IMR-90 (cell line): ENCODE measurements at regions not wholly inside any gene's neighbourhood (a gene's known extent, or its start where the extent isn't known, plus 50 kb on each side); places are given as distances from the start of the nearest gene placed in this dataset.

ENCODE experiments used
- ATAC-seq: fragments of 200-7000 bp; cut with Tn5 transposase; 2 replicates; pipeline ENCODE4 v1.9.1; 2020; ENCODE audit warnings: low read depth, mild to moderate bottlenecking, moderate library complexity
- BruUV-seq: library from RNA; stranded (reverse); fragments of 400-500 nt; replicated peaks from 2 replicates; lab custom pipeline; 2021; lab: Mats Ljungman, UMichigan
- CTCF ChIA-PET: fragments of 300-600 bp; formaldehyde crosslinking; extraction: SDS; loops from one replicate; lab custom pipeline; 2021; ENCODE audit warnings: antibody characterized with exemption; lab: Yijun Ruan, JAX
- POLR2A ChIA-PET: fragments of 300-600 bp; sonication (Branson Sonifier 250); formaldehyde crosslinking; loops from one replicate; lab custom pipeline; 2022; ENCODE audit warnings: antibody characterized with exemption; ENCODE audit not compliant: unreplicated experiment; lab: Charles Lee
- DNase-seq: peaks from one replicate; pipeline ENCODE4 v3.0.0; 2013
- H2AFZ ChIP-seq: replicated peaks from 2 replicates; pipeline ENCODE3; 2013; ENCODE audit warnings: low read length, mild to moderate bottlenecking; ENCODE audit not compliant: poor library complexity
- H2AK5ac ChIP-seq: 2 replicates; pipeline ENCODE4 v1.6.1; 2013; ENCODE audit warnings: low read depth, low read length, inconsistent platforms
- H2AK9ac ChIP-seq: replicated peaks from 2 replicates; pipeline ENCODE3; 2013; ENCODE audit warnings: mild to moderate bottlenecking, low read depth, low read length, moderate library complexity; ENCODE audit not compliant: poor library complexity
- H2BK120ac ChIP-seq: 2 replicates; pipeline ENCODE4 v1.6.1; 2013; ENCODE audit warnings: low read depth, low read length, inconsistent platforms
- H2BK15ac ChIP-seq: 3 replicates; pipeline ENCODE4 v1.6.1; 2013; ENCODE audit warnings: low read depth, low read length, inconsistent platforms
- H2BK20ac ChIP-seq: 2 replicates; pipeline ENCODE4 v1.6.1; 2013; ENCODE audit warnings: low read depth, mild to moderate bottlenecking, inconsistent platforms, low read length, moderate library complexity
- H2BK5ac ChIP-seq: 2 replicates; pipeline ENCODE4 v1.6.1; 2013; ENCODE audit warnings: mild to moderate bottlenecking, low read depth, low read length, inconsistent platforms; ENCODE audit not compliant: poor library complexity, severe bottlenecking
- H3K14ac ChIP-seq: replicated peaks from 2 replicates; pipeline ENCODE4 v1.6.1; 2013; ENCODE audit warnings: low read depth, low read length, inconsistent platforms
- H3K18ac ChIP-seq: 2 replicates; pipeline ENCODE4 v1.6.1; 2013; ENCODE audit warnings: low read depth, low read length, control low read depth
- H3K23ac ChIP-seq: 2 replicates; pipeline ENCODE4 v1.6.1; 2013; ENCODE audit warnings: low read depth, low read length, inconsistent platforms
- H3K27ac ChIP-seq: 2 replicates; pipeline ENCODE4 v1.5.1; 2013; ENCODE audit warnings: mild to moderate bottlenecking, control low read depth, low read length; ENCODE audit not compliant: insufficient read depth
- H3K27me3 ChIP-seq: 2 replicates; pipeline ENCODE4 v1.6.1; 2013; ENCODE audit warnings: low read length; ENCODE audit not compliant: control insufficient read depth, insufficient read depth
- H3K36me3 ChIP-seq: 2 replicates; pipeline ENCODE4 v1.6.1; 2013; ENCODE audit warnings: low read length, mixed read lengths; ENCODE audit not compliant: control insufficient read depth, insufficient read depth
- H3K4ac ChIP-seq: 2 replicates; pipeline ENCODE4 v1.6.1; 2013; ENCODE audit warnings: low read depth, low read length, inconsistent platforms
- H3K4me1 ChIP-seq: 2 replicates; pipeline ENCODE4 v1.6.1; 2013; ENCODE audit warnings: low read length, mixed read lengths; ENCODE audit not compliant: control insufficient read depth, insufficient read depth
- H3K4me2 ChIP-seq: 2 replicates; pipeline ENCODE4 v1.6.1; 2013; ENCODE audit warnings: low read depth, mild to moderate bottlenecking, control low read depth, low read length, moderate library complexity
- H3K4me3 ChIP-seq: 2 replicates; pipeline ENCODE4 v1.5.1; 2013; ENCODE audit warnings: low read depth, mild to moderate bottlenecking, control low read depth, low read length, moderate library complexity; ENCODE audit not compliant: insufficient read depth
- H3K56ac ChIP-seq: 2 replicates; pipeline ENCODE4 v1.6.1; 2013; ENCODE audit warnings: low read length, inconsistent platforms; ENCODE audit not compliant: insufficient read depth; ENCODE audit errors: extremely low read depth
- H3K79me1 ChIP-seq, 2 experiments: 2 replicates each; pipeline ENCODE4 v1.6.1; 2013; ENCODE audit warnings: low read length in 2 of 2, inconsistent platforms in 1 of 2, low read depth in 1 of 2
- H3K9ac ChIP-seq: 2 replicates; pipeline ENCODE4 v1.6.1; 2013; ENCODE audit warnings: low read depth, low read length, control low read depth
- H3K9me1 ChIP-seq: 2 replicates; pipeline ENCODE4 v1.6.1; 2013; ENCODE audit warnings: low read length, inconsistent platforms; ENCODE audit not compliant: insufficient read depth
- H3K9me3 ChIP-seq: 2 replicates; pipeline ENCODE4 v1.6.1; 2013; ENCODE audit warnings: low read length; ENCODE audit not compliant: control insufficient read depth, insufficient read depth
- H4K20me1 ChIP-seq: 2 replicates; pipeline ENCODE4 v1.6.1; 2013; ENCODE audit warnings: low read length, inconsistent platforms; ENCODE audit not compliant: insufficient read depth
- H4K5ac ChIP-seq: 2 replicates; pipeline ENCODE4 v1.6.1; 2013; ENCODE audit warnings: mild to moderate bottlenecking, low read depth, low read length, control low read depth
- H4K8ac ChIP-seq, 2 experiments: 2 replicates each; pipeline ENCODE4 v1.6.1; 2013; ENCODE audit warnings: low read depth in 2 of 2, low read length in 2 of 2, control low read depth in 1 of 2, inconsistent platforms in 1 of 2
- H4K91ac ChIP-seq: 2 replicates; pipeline ENCODE4 v1.6.1; 2013; ENCODE audit warnings: low read depth, low read length, inconsistent platforms; ENCODE audit not compliant: insufficient read depth
- BHLHE40 ChIP-seq: fragments of 150-350 bp; IDR thresholded peaks from 2 replicates; pipeline ENCODE4 v1.6.1; 2016; ENCODE audit warnings: mild to moderate bottlenecking, low read depth, low read length
- CEBPB ChIP-seq: IDR thresholded peaks from 2 replicates; pipeline ENCODE4 v1.6.1; 2012; ENCODE audit warnings: low read depth, low read length, improper control_type of control experiment
- CHD1 ChIP-seq: IDR thresholded peaks from 2 replicates; pipeline ENCODE4 v1.6.1; 2012; ENCODE audit warnings: low read depth, low read length, improper control_type of control experiment
- FOS ChIP-seq: fragments of 150-350 bp; IDR thresholded peaks from 2 replicates; pipeline ENCODE4 v1.6.1; 2016; ENCODE audit warnings: low read depth, low read length
- MAFK ChIP-seq: IDR thresholded peaks from 2 replicates; pipeline ENCODE4 v1.6.1; 2012; ENCODE audit warnings: low read depth, low read length, improper control_type of control experiment
- MAZ ChIP-seq: IDR thresholded peaks from 2 replicates; pipeline ENCODE4 v1.6.1; 2012; ENCODE audit warnings: low read depth, mild to moderate bottlenecking, low read length, improper control_type of control experiment, moderate library complexity, borderline replicate concordance
- MXI1 ChIP-seq: IDR thresholded peaks from 2 replicates; pipeline ENCODE4 v1.6.1; 2012; ENCODE audit warnings: low read depth, mild to moderate bottlenecking, low read length, moderate library complexity, borderline replicate concordance
- POLR2A ChIP-seq: IDR thresholded peaks from 2 replicates; pipeline ENCODE4 v1.6.1; 2012; ENCODE audit warnings: mild to moderate bottlenecking, low read depth, low read length
- RAD21 ChIP-seq: IDR thresholded peaks from 2 replicates; pipeline ENCODE4 v1.6.1; 2012; ENCODE audit warnings: low read length, improper control_type of control experiment
- RCOR1 ChIP-seq: IDR thresholded peaks from 2 replicates; pipeline ENCODE4 v1.6.1; 2012; ENCODE audit warnings: mild to moderate bottlenecking, low read length, improper control_type of control experiment; ENCODE audit not compliant: insufficient replicate concordance
- RFX5 ChIP-seq: IDR thresholded peaks from 2 replicates; pipeline ENCODE4 v1.8.0; 2012; ENCODE audit warnings: low read depth, mild to moderate bottlenecking, low read length, moderate library complexity
- SMC3 ChIP-seq: fragments of 150-350 bp; IDR thresholded peaks from 2 replicates; pipeline ENCODE4 v1.6.1; 2016; ENCODE audit warnings: low read depth, mild to moderate bottlenecking, antibody characterized with exemption, low read length, moderate library complexity
- WGBS, 2 experiments: methylation state at CpG; one replicate each; pipeline versions ENCODE4 v1.1.5 to v1.1.7; 2013; ENCODE audit warnings: missing lambda C conversion rate in 2 of 2; ENCODE audit not compliant: insufficient read length in 1 of 2; ENCODE audit errors: extremely low coverage in 2 of 2; 5-methylcytosine and 5-hydroxymethylcytosine counted together
- dilution Hi-C: fragments of 300-500 bp; cut with HindIII; formaldehyde crosslinking; loops from one replicate; pipeline ENCODE4 v1.14.3; 2018; ENCODE audit warnings: low sequenced_read_pairs; ENCODE audit not compliant: unreplicated experiment
- in situ Hi-C: fragments of 300-500 bp; cut with MboI; formaldehyde crosslinking; loops from 3 replicates; pipeline ENCODE4 v1.14.3; 2019; ENCODE audit warnings: low sequenced_read_pairs, inconsistent platforms, mixed read lengths
- intact Hi-C: fragments of 100-400 bp; cut with micrococcal nuclease; formaldehyde crosslinking; loops from 2 replicates; pipeline ENCODE4 v1.10.0; 2022
- TF ChIP-seq, protein P1 (sequence below): fragments of 150-350 bp; IDR thresholded peaks from 2 replicates; pipeline ENCODE4 v1.6.1; 2016; ENCODE audit warnings: low read depth, mild to moderate bottlenecking, low read length, moderate library complexity, borderline replicate concordance
- TF ChIP-seq, protein P2 (sequence below): fragments of 150-350 bp; IDR thresholded peaks from 2 replicates; pipeline ENCODE4 v1.6.1; 2017; ENCODE audit warnings: mild to moderate bottlenecking, antibody characterized with exemption, low read length, low read depth

GRCh38 chr2:67904966-67905365, 157.8 kb downstream of the C1D start:
- no peak overlapping the region for H2AK9ac ChIP-seq
- peaks cover 5% of the 10 kb centered on the region for H3K9me3 ChIP-seq
- no peaks in the 10 kb centered on the region for H3K36me3 ChIP-seq
- no peak overlapping the region for H4K8ac ChIP-seq
- no peak overlapping the region for H2BK5ac ChIP-seq
- H3K4me2 ChIP-seq, result no peak overlapping the region
- CTCF ChIA-PET, result interaction anchor here (0.7 kb wide), 1 partner anchor 268 kb away, joined by 3 read pairs; no protein-coding TSS in a partner anchor
- H2BK120ac ChIP-seq, result peak overlapping the region; percentile 36; the same call in 1 of the 2 replicates
- no peak for TF ChIP-seq RFX5
- TF ChIP-seq, protein P1, sequence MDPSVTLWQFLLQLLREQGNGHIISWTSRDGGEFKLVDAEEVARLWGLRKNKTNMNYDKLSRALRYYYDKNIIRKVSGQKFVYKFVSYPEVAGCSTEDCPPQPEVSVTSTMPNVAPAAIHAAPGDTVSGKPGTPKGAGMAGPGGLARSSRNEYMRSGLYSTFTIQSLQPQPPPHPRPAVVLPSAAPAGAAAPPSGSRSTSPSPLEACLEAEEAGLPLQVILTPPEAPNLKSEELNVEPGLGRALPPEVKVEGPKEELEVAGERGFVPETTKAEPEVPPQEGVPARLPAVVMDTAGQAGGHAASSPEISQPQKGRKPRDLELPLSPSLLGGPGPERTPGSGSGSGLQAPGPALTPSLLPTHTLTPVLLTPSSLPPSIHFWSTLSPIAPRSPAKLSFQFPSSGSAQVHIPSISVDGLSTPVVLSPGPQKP, result no peak
- TF ChIP-seq, protein P2, sequence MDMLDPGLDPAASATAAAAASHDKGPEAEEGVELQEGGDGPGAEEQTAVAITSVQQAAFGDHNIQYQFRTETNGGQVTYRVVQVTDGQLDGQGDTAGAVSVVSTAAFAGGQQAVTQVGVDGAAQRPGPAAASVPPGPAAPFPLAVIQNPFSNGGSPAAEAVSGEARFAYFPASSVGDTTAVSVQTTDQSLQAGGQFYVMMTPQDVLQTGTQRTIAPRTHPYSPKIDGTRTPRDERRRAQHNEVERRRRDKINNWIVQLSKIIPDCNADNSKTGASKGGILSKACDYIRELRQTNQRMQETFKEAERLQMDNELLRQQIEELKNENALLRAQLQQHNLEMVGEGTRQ, result no peak
- no peak for TF ChIP-seq BHLHE40
- TF ChIP-seq MAFK, result no peak
- no peak for TF ChIP-seq CHD1
- TF ChIP-seq RCOR1, result no peak
- TF ChIP-seq SMC3, result no peak
- TF ChIP-seq RAD21, result no peak
- TF ChIP-seq CEBPB, result no peak
- TF ChIP-seq POLR2A, result no peak
- TF ChIP-seq FOS, result no peak
- no peak for TF ChIP-seq MAZ
- TF ChIP-seq MXI1, result no peak
- no peak overlapping the region for H3K9ac ChIP-seq
- no peak for DNase-seq
- no peak overlapping the region for H3K14ac ChIP-seq
- no peaks in the 10 kb centered on the region for H3K79me1 ChIP-seq
- no peak overlapping the region for H4K5ac ChIP-seq
- peaks cover 2% of the 10 kb centered on the region; the same call in 1 of the 2 replicates for H3K4me1 ChIP-seq
- H2BK15ac ChIP-seq, result no peak overlapping the region; the same call in 2 of the 3 replicates
- intact Hi-C loops, result no loop called here
- H3K4me3 ChIP-seq, result no peak overlapping the region
- no peaks in the 10 kb centered on the region for H4K20me1 ChIP-seq
- POLR2A ChIA-PET, result no interaction called here
- H3K23ac ChIP-seq, result no peak overlapping the region
- H2AFZ ChIP-seq, result no peak overlapping the region
- dilution Hi-C loops, result no loop called here
- no peak overlapping the region for H2AK5ac ChIP-seq
- BruUV-seq, result no TSS peak
- H3K27me3 ChIP-seq, result no peaks in the 10 kb centered on the region
- no peak overlapping the region for H3K56ac ChIP-seq
- H4K91ac ChIP-seq, result 0 out of 2 replicates have a peak overlapping the region, but pooled peaks have one; percentile 33
- H2BK20ac ChIP-seq, result no peak overlapping the region
- no peak overlapping the region for H3K18ac ChIP-seq
- H3K27ac ChIP-seq, result no peak overlapping the region
- 57% methylated on average over 2 of the region's 4 CpGs; no CpG with 5 or more reads in 1 of the 2 experiments for WGBS, 2 experiments
- H3K9me1 ChIP-seq, result peaks cover 3% of the 10 kb centered on the region; the same call in 1 of the 2 replicates
- in situ Hi-C loops, result no loop called here
- no peak overlapping the region; the same call in 1 of the 2 replicates for H3K4ac ChIP-seq
- ATAC-seq, result no peak; the same call in 1 of the 2 replicates
